Mammary epithelial cell (primary cell): ENCODE measurements at regions not wholly inside any gene's neighbourhood (a gene's known extent, or its start where the extent isn't known, plus 50 kb on each side); places are given as distances from the start of the nearest gene placed in this dataset.

Experiments used
- CTCF ChIP-seq, 2 donors: IDR thresholded peaks in 1 of 2; conservative IDR thresholded peaks in 1 of 2; 2 replicates each; pipeline ENCODE4 v1.5.1; 2011 to 2012; ENCODE audit warnings: inconsistent platforms in 2 of 2, low read length in 2 of 2, mild to moderate bottlenecking in 2 of 2, control low read depth in 1 of 2, low read depth in 1 of 2; ENCODE audit not compliant: insufficient read depth in 1 of 2; ENCODE audit errors: extremely low read depth in 1 of 2
- EZH2 ChIP-seq: IDR thresholded peaks from 2 replicates; pipeline ENCODE4 v1.6.1; 2012; ENCODE audit warnings: low read length, inconsistent platforms, borderline replicate concordance

DNA sequence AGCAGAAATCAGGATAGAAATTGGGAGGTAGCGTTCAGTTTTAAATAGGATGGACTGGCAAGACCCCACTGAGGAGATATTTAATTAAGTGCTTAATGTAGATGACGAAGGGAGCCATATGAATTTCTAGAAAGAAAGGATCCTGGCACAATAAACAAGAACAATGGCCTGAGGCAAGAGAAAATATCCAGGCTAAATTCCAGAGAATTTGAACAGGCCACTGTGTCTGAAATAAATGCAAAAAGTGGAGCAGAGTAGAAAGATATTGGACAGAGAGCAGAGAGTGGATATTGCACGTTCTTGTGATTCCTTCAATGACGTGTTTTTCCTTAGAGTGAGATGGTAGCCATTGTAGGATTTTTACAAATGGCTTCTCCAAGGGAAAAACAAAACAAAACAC lies 1504.8 kb downstream of the C4orf33 start:
- TF ChIP-seq CTCF (conservative IDR thresholded peaks at IDR 0.05 in 1 of 2, IDR thresholded peaks at IDR 0.05 in 1 of 2; ENCODE audit: extremely low read depth in 1 of 2, insufficient read depth in 1 of 2, low read depth in 1 of 2, low read length in 2 of 2), result no peak
- no peak for TF ChIP-seq EZH2
